Nephron (organoid): ENCODE measurements at regions not wholly inside any gene's neighbourhood (a gene's known extent, or its start where the extent isn't known, plus 50 kb on each side); places are given as distances from the start of the nearest gene placed in this dataset.

Experiments used
- H3K27ac Mint-ChIP-seq, 3 experiments: 2 replicates each; pipeline ENCODE4 v1.8.0; 2020; ENCODE audit warnings: mixed read lengths in 3 of 3, mild to moderate bottlenecking in 2 of 3, moderate library complexity in 1 of 3
- H3K27me3 Mint-ChIP-seq: 2 replicates; pipeline ENCODE4 v1.8.0; 2021; ENCODE audit warnings: low read depth, mild to moderate bottlenecking, moderate library complexity, mixed read lengths
- H3K36me3 Mint-ChIP-seq: 2 replicates; pipeline ENCODE4 v1.8.0; 2020; ENCODE audit warnings: low read depth, mixed read lengths
- H3K4me1 Mint-ChIP-seq: 2 replicates; pipeline ENCODE4 v1.8.0; 2020; ENCODE audit warnings: mixed read lengths
- H3K4me3 Mint-ChIP-seq, 3 experiments: 2 replicates each; pipeline ENCODE4 v1.8.0; 2020; ENCODE audit warnings: mild to moderate bottlenecking in 3 of 3, mixed read lengths in 3 of 3, moderate library complexity in 2 of 3
- H3K9me3 Mint-ChIP-seq: 2 replicates; pipeline ENCODE4 v1.8.0; 2020; ENCODE audit warnings: mixed read lengths
- TF ChIP-seq, protein P1 (sequence below), 3 experiments: fragments of 200-600 bp; sonication (generic); IDR thresholded peaks; one replicate each; pipeline ENCODE4 v1.5.0; 2021; ENCODE audit warnings: antibody characterized with exemption in 3 of 3; ENCODE audit not compliant: unreplicated experiment in 3 of 3

DNA sequence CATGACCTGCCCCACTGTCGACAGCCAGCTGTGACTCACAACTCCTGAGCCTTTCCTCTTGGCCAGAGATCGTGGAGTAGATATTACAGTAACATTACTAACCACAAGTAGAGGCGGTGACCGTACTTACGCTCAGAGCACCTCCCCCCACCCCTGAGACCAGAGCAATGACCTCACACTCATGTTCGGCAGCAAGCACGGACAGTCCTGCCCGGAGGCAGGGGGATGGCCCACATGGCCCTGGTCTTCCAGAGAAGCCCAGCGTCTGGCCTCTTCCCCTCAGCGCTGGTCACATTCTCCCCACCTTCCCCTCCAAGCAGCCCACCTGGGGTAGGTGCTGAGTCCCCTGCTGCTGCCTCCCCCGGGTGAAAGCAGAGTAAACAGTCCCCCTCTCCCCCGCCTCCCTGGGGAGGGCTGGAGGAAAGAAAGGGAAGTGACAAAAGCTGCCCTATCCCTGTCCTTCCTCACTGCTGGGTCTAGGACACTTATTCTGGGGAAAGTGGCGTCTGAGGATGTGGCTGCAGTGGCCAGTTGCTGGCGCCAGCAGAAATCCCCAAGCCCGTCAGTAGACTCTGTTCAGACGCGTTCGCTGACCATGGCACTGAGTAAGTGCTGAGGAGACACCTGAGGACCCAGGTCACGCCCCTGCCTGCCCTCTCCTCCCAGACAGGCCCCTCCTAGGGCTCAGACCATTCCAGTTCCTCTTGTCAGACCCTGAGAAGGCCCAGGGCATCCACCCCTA, 68.5 kb downstream of the MRPL14 start:
- TF ChIP-seq, protein P1, sequence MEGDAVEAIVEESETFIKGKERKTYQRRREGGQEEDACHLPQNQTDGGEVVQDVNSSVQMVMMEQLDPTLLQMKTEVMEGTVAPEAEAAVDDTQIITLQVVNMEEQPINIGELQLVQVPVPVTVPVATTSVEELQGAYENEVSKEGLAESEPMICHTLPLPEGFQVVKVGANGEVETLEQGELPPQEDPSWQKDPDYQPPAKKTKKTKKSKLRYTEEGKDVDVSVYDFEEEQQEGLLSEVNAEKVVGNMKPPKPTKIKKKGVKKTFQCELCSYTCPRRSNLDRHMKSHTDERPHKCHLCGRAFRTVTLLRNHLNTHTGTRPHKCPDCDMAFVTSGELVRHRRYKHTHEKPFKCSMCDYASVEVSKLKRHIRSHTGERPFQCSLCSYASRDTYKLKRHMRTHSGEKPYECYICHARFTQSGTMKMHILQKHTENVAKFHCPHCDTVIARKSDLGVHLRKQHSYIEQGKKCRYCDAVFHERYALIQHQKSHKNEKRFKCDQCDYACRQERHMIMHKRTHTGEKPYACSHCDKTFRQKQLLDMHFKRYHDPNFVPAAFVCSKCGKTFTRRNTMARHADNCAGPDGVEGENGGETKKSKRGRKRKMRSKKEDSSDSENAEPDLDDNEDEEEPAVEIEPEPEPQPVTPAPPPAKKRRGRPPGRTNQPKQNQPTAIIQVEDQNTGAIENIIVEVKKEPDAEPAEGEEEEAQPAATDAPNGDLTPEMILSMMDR (IDR thresholded peaks at IDR 0.05; ENCODE audit: unreplicated experiment in 3 of 3) = no peak
- Mint-ChIP-seq H3K4me1 (peaks cover 32% of the 10 kb centered on the region), H3K9me3 (no peaks in the 10 kb centered on the region), H3K36me3 (no peaks in the 10 kb centered on the region), H3K4me3 (no peak overlapping the region), H3K27ac (peak overlapping the region in 2 of 3 experiments; percentile 37 to 61), H3K27me3 (peaks cover 3% of the 10 kb centered on the region)

DNA sequence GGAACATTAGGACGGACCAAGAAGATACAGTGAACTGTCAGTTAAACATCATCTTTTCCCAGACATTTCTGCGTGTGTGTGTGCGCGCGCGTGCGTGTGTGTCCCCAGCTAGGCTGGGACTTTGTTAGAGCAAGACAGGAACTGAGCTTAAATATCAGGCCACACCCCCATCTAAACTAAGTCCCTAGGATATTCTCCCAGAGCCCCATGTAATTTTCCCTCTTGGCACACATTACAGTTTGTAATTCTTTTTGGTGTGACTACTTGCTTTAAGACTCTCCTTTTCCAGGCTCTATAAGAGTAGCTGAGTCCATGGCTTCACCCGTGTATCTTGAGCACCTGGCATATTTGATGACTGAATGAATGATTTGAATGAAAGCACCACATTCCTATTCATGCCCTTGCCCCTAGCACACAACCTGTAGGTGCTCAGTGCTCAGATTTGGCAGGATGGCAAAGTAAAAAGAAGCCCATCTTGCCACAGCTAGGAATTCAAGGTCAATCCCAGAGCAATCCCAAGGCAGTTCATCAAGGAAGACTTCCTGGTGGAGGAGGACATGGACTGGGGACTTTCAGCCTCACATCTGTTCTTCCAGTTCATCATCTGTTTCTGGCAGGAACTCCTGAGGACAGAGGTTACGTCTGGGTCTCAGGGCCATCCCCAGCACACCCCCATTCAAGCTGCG, 69.2 kb downstream of the MRPL14 start:
- TF ChIP-seq, protein P1 (IDR thresholded peaks at IDR 0.05; ENCODE audit: unreplicated experiment in 3 of 3) = no peak
- Mint-ChIP-seq H3K36me3 (no peaks in the 10 kb centered on the region), H3K27me3 (peaks cover 3% of the 10 kb centered on the region), H3K27ac (peak overlapping the region in 2 of 3 experiments; percentile 61 to 72), H3K4me1 (peaks cover 36% of the 10 kb centered on the region), H3K4me3 (no peak overlapping the region), H3K9me3 (no peaks in the 10 kb centered on the region)

DNA sequence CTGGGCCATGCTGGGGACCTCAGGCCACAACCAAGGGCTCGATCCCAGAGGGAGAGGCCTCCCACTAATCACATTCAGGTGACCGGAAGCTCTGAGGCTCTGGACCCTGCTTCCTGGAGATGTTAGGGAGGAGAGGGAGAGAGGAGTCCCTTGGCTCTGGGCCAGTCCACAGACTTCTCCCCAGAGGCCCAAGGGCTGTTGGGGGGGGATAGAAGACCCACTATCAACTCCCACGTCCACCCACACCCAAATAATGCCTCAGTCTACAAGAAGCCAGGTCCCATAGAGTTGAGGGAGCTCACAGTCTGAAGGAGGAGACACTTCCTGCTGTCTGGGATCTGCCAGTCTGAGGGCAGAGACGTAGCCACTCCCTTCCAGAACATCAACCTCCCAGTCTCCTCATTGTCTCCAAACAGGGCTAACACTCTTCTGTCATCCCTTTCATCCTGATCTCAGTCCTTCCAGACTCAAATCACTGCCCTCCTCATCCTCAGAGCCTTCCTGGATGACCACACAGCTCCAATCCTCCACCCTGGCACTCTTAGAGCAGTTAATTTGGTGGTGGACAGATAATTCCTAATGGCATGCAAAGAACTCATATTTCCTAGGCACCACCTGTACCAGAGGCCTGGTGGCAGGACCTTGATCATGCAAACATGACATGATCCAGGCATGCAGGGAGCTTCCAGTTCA, 69.9 kb downstream of the MRPL14 start:
- Mint-ChIP-seq H3K4me1 (peaks cover 43% of the 10 kb centered on the region), H3K9me3 (no peaks in the 10 kb centered on the region), H3K27ac (peak overlapping the region; percentile 43 to 72 (median 61)), H3K27me3 (peaks cover 1% of the 10 kb centered on the region), H3K4me3 (no peak overlapping the region), H3K36me3 (no peaks in the 10 kb centered on the region)
- TF ChIP-seq, protein P1 (IDR thresholded peaks at IDR 0.05; ENCODE audit: unreplicated experiment in 3 of 3) = no peak

DNA sequence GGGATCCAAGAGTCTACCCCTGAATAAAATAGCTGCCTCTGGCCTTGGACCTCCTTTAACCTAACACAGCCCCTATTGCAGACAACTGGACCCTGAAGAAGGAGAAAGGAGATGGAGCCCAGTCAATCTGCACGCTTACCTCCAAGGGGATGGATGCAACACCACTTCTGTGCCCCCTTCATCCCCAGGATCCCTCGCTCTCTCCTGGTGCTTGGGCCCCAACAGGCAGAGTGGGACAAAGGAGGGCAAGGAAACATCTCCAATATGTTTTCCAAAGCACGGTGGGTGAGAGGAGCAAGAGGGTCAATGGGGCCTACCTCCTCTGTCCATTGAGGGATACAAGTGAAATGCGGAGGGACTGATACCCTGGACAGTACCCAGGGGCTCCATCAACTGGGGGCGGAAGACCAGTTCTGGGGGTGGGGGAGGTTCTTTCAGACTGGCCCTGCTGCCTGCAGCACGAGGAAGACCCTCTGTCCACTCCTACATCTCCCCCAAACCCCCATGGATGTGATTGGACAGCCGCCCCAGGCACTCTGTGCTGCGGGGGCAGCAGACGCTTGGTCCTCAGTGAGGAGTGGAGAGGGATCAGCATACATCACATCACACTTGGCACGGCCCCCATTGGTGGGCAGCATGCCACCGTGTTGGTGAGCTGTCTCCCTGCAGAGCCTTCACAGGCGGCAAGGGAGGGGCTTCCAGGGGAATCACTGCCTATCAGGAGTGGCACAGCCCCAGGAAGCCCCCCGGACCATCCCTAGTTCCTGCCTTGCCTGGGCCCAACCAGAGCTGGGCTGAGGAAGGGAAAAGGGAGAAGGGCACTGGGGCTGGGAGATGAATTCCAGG, 70.6 kb downstream of the MRPL14 start:
- no peak overlapping the region for H3K4me3 Mint-ChIP-seq
- H3K4me1 Mint-ChIP-seq = peaks cover 51% of the 10 kb centered on the region
- H3K36me3 Mint-ChIP-seq = no peaks in the 10 kb centered on the region
- TF ChIP-seq, protein P1 (IDR thresholded peaks at IDR 0.05; ENCODE audit: unreplicated experiment in 3 of 3) = no peak
- H3K9me3 Mint-ChIP-seq = no peaks in the 10 kb centered on the region
- no peaks in the 10 kb centered on the region for H3K27me3 Mint-ChIP-seq
- peak overlapping the region in 2 of 3 experiments; percentile 61 to 77 for H3K27ac Mint-ChIP-seq

DNA sequence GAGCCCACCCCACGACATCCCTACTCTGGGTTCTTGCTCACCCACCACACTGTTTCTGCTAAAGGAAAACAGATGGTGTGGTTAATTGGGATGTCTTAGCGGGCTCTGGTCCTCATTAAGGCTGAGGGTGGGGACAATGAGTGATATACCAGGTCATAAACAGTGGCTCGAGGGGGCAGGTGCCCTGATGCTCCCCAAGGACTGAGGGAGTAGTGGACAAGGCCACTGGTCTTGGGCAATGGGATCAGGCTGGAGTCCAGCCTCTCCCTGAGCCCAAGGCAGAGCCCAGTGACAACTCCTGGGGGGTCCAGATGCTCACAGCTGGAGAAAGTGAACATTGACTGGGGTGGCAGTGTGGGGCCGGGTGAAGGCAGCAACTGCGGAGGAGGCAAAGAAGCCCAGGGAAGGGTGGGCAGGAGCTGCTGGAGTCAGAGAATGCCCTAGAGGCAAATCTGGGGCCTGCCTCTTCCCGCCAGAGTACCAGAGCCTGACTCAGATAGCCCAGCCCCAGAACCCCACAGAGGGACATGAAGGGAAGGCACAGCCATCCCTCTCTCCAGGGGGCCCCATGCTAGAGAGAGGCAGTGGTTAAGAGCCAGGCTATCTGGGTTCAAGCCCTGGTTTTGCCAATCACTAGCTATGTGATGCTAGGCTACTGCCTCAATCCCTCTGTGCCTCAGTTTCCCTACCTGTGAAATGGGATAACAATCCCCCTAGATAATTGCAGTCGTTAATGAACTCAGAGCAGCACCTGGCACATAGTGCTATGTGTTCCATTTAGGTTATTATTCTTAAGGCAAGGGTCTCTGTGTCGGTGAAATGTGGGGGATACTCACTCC, 72.3 kb downstream of the MRPL14 start:
- Mint-ChIP-seq H3K4me1 (peaks cover 62% of the 10 kb centered on the region), H3K9me3 (no peaks in the 10 kb centered on the region), H3K27ac (peak overlapping the region in 1 of 3 experiments; percentile 46), H3K4me3 (no peak overlapping the region), H3K27me3 (no peaks in the 10 kb centered on the region), H3K36me3 (no peaks in the 10 kb centered on the region)
- TF ChIP-seq, protein P1 (IDR thresholded peaks at IDR 0.05; ENCODE audit: unreplicated experiment in 3 of 3) = no peak
